Effector memory CD4-positive, alpha-beta T cell (primary cell): ENCODE measurements at regions not wholly inside any gene's neighbourhood (a gene's known extent, or its start where the extent isn't known, plus 50 kb on each side); places are given as distances from the start of the nearest gene placed in this dataset.

Experiments
- DNase-seq, 3 donors: peaks; one replicate each; pipeline ENCODE4 v3.0.0-alpha.2; 2020
- H3K27ac ChIP-seq: 2 replicates; pipeline ENCODE4 v1.7.0; 2013; ENCODE audit warnings: mild to moderate bottlenecking, low read length, moderate library complexity; ENCODE audit not compliant: insufficient read depth, poor library complexity, severe bottlenecking
- H3K27me3 ChIP-seq: replicated peaks from 2 replicates; pipeline ENCODE4 v1.7.0; 2013; ENCODE audit warnings: mild to moderate bottlenecking, low read length; ENCODE audit not compliant: insufficient read depth, control insufficient read depth, poor library complexity, severe bottlenecking
- H3K36me3 ChIP-seq: 2 replicates; pipeline ENCODE4 v1.7.0; 2013; ENCODE audit warnings: mild to moderate bottlenecking, low read length, moderate library complexity; ENCODE audit not compliant: control insufficient read depth, insufficient read depth
- H3K4me1 ChIP-seq: 2 replicates; pipeline ENCODE4 v1.7.0; 2013; ENCODE audit warnings: low read length, mild to moderate bottlenecking; ENCODE audit not compliant: control insufficient read depth, insufficient read depth, poor library complexity, severe bottlenecking
- H3K4me3 ChIP-seq: 2 replicates; pipeline ENCODE4 v1.7.0; 2013; ENCODE audit warnings: low read length, low read depth, mild to moderate bottlenecking; ENCODE audit not compliant: insufficient read depth, poor library complexity, severe bottlenecking
- H3K9me3 ChIP-seq: 2 replicates; pipeline ENCODE4 v1.7.0; 2013; ENCODE audit warnings: mild to moderate bottlenecking, low read length, moderate library complexity; ENCODE audit not compliant: control insufficient read depth

- H3K27ac ChIP-seq: no peak overlapping the region
- H3K9me3 ChIP-seq: no peaks in the 10 kb centered on the region
- no peaks in the 10 kb centered on the region for H3K27me3 ChIP-seq
- no peak overlapping the region for H3K4me3 ChIP-seq
- no peaks in the 10 kb centered on the region for H3K36me3 ChIP-seq
- DNase-seq: no peak
- H3K4me1 ChIP-seq: no peaks in the 10 kb centered on the region
Measured at GRCh38 chr13:107518292-107518691, 697.0 kb downstream of the LIG4 start.

- Histone ChIP-seq H3K4me1 (no peaks in the 10 kb centered on the region), H3K4me3 (no peak overlapping the region), H3K27me3 (no peaks in the 10 kb centered on the region), H3K36me3 (no peaks in the 10 kb centered on the region), H3K9me3 (no peaks in the 10 kb centered on the region), H3K27ac (no peak overlapping the region)
- no peak for DNase-seq
Measured at GRCh38 chr13:107516517-107516916, 698.8 kb downstream of the LIG4 start.

- no peaks in the 10 kb centered on the region for H3K4me1 ChIP-seq
- DNase-seq: no peak
- H3K4me3 ChIP-seq: no peak overlapping the region
- H3K9me3 ChIP-seq: no peaks in the 10 kb centered on the region
- H3K36me3 ChIP-seq: no peaks in the 10 kb centered on the region
- no peak overlapping the region for H3K27ac ChIP-seq
- H3K27me3 ChIP-seq: no peaks in the 10 kb centered on the region
Measured at GRCh38 chr13:107512551-107512950, 702.8 kb downstream of the LIG4 start.

GRCh38 chr13:107497661-107498060 is 717.7 kb downstream of the LIG4 start:
- no peaks in the 10 kb centered on the region for H3K36me3 ChIP-seq
- no peaks in the 10 kb centered on the region for H3K4me1 ChIP-seq
- H3K9me3 ChIP-seq: no peaks in the 10 kb centered on the region
- no peaks in the 10 kb centered on the region for H3K27me3 ChIP-seq
- H3K27ac ChIP-seq: no peak overlapping the region
- no peak for DNase-seq
- no peak overlapping the region for H3K4me3 ChIP-seq

GRCh38 chr13:107493266-107493665 is 722.1 kb downstream of the LIG4 start:
- H3K27me3 ChIP-seq: no peaks in the 10 kb centered on the region
- H3K4me3 ChIP-seq: no peak overlapping the region
- no peak overlapping the region for H3K27ac ChIP-seq
- no peaks in the 10 kb centered on the region for H3K36me3 ChIP-seq
- no peak for DNase-seq
- H3K9me3 ChIP-seq: no peaks in the 10 kb centered on the region
- H3K4me1 ChIP-seq: no peaks in the 10 kb centered on the region

GRCh38 chr13:107482688-107483087 is 732.6 kb downstream of the LIG4 start:
- Histone ChIP-seq H3K9me3 (no peaks in the 10 kb centered on the region), H3K36me3 (no peaks in the 10 kb centered on the region), H3K4me1 (no peaks in the 10 kb centered on the region), H3K4me3 (no peak overlapping the region), H3K27ac (no peak overlapping the region), H3K27me3 (no peaks in the 10 kb centered on the region)
- no peak for DNase-seq

- no peak for DNase-seq
- H3K27ac ChIP-seq: no peak overlapping the region
- H3K9me3 ChIP-seq: no peaks in the 10 kb centered on the region
- H3K36me3 ChIP-seq: no peaks in the 10 kb centered on the region
- no peaks in the 10 kb centered on the region for H3K4me1 ChIP-seq
- no peak overlapping the region for H3K4me3 ChIP-seq
- H3K27me3 ChIP-seq: no peaks in the 10 kb centered on the region
Measured at GRCh38 chr13:107480130-107480529, 735.2 kb downstream of the LIG4 start.

GRCh38 chr13:107477772-107478379 is 737.5 kb downstream of the LIG4 start:
- Histone ChIP-seq H3K27me3 (no peaks in the 10 kb centered on the region), H3K9me3 (no peaks in the 10 kb centered on the region), H3K27ac (no peak overlapping the region), H3K4me3 (no peak overlapping the region), H3K36me3 (no peaks in the 10 kb centered on the region), H3K4me1 (no peaks in the 10 kb centered on the region)
- no peak for DNase-seq

GRCh38 chr13:107475753-107476453 is 739.4 kb downstream of the LIG4 start:
- no peak for DNase-seq
- H3K4me3 ChIP-seq: no peak overlapping the region
- H3K9me3 ChIP-seq: no peaks in the 10 kb centered on the region
- no peak overlapping the region for H3K27ac ChIP-seq
- no peaks in the 10 kb centered on the region for H3K4me1 ChIP-seq
- no peaks in the 10 kb centered on the region for H3K27me3 ChIP-seq
- no peaks in the 10 kb centered on the region for H3K36me3 ChIP-seq

- Histone ChIP-seq H3K36me3 (no peaks in the 10 kb centered on the region), H3K27me3 (no peaks in the 10 kb centered on the region), H3K4me3 (no peak overlapping the region), H3K9me3 (no peaks in the 10 kb centered on the region), H3K27ac (no peak overlapping the region), H3K4me1 (no peaks in the 10 kb centered on the region)
- no peak for DNase-seq
Measured at GRCh38 chr13:107473253-107473652, 742.1 kb downstream of the LIG4 start.
